GM21367 (cell line): ENCODE measurements at regions not wholly inside any gene's neighbourhood (a gene's known extent, or its start where the extent isn't known, plus 50 kb on each side); places are given as distances from the start of the nearest gene placed in this dataset.
A peak's percentile ranks its signal among the peaks of the same experiment; 100 is the strongest.

ENCODE experiments used
- ATAC-seq: cut with Tn5 transposase; IDR thresholded peaks from one replicate; pipeline ENCODE4 v1.9.1; 2021; ENCODE audit not compliant: unreplicated experiment

GRCh38 chr18:51897884-51898283 lies 442.1 kb upstream of the DCC start:
- no peak for ATAC-seq

DNA sequence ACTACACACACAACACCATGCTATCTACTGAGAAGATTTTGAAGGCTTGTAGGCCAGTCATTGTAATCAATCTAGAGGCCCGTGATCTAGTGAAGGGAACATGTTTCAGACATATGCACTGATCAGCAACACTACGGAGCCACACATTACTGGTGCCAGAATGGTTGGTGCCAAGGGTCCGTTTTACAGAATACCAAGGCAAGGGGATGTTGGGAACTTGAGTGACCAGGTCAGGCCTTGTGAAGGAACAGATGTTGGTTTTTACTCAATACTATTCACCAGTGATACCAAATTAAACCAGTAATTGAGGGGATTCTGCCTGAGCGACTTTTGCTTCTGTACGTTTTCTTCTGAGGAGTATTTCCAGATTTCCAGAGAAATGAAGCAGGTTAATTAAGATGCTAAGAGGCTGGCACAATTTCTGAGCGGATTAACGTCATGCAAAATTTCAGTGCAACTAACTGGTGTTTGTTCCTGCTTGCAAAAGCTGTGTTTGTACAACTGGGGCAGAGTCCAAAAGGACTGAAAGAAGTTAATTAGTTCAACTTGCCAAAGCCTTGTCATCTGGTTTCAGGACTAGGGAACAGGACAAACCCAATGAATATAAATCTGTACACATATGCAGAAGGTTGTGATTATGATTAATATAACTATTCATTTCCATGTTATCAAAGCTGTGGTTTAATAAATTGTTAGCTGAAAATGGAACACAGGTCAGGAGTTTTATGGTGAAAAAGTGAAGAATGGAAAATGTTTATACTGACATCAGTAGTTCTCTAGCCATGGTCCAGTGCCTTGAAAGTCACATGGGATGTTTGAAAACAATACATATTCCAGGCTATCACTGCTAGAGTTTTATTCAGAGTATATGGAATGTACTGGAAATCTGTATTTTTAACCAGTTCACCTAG lies 432.1 kb upstream of the DCC start:
- no peak for ATAC-seq

- no peak for ATAC-seq
Measured at GRCh38 chr18:51908598-51908944, 431.4 kb upstream of the DCC start.

DNA sequence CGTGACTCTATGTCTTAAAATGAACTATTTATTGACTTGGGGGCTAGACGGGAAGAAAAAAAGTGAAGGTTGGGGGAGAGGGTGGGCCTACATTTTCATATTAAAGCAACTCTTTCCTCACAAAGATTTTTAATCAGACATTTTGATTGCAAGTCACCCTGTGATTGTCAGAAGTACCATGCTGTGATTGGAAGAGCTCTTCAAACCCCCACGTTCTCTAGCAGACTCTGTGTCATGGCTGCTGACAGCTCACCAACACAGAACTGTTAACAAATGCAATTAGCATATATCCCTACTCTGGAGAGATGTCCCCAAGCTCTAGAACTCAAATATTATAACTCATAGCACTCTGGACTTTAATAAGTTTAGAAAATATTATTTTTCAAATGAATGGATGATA lies 428.4 kb upstream of the DCC start:
- no peak for ATAC-seq

GRCh38 chr18:51912381-51912780 lies 427.6 kb upstream of the DCC start:
- ATAC-seq: no peak

DNA sequence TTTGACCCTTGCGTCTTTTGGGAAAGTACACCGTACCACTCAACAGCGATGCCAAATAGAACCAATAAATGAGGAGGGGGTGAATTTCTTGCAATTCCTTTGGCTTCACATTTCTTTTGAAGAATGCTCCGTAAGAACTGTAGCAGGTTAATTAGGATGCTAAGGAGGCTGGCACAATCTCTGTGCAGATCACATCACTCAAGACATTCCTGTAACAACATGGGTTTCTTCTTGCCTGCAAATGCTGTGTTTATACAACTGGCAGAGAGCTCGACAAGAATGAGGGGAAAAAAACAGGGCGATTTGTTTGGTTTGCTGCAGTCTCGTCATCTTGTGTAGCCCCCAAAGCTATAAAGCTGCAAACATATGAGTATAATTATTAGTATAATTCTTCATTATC lies 424.8 kb upstream of the DCC start:
- no peak for ATAC-seq

DNA sequence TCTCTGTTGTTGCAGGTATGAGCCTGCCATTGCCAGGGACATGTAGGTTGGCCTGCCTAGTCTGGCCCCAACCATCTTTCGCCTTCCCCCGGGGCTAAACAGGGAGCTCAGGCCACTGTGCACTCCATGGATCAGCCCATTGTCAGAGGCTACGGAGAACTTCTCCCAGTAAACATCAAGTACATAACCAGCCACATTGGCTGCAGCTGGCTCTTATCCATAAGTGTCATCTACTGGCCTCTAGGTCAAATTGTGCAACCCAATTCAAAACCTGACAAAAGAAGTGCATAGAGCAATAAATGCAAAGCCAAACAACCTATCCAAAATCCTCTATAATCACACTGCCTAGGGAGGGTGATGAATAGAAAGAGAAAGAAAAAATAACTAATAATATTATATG lies 418.1 kb upstream of the DCC start:
- no peak for ATAC-seq

DNA sequence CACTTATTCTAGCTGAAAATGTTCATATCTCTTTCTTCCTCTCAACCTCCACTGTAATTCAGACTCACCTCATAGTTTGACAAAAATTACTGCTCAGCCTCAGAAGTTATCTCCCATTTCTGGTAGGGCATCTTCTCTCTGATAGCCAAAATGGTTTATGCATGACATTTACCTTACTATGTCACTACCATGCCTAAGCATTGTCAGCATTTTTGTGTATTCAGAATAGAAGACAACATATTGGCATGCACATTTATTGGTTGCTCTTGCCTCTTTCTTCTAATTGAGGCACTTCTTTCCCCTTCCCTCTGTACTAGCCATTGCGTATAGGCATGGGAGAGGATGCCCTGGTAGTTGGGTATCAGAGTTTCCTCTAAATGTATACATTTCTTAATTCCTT lies 406.1 kb upstream of the DCC start:
- no peak for ATAC-seq

DNA sequence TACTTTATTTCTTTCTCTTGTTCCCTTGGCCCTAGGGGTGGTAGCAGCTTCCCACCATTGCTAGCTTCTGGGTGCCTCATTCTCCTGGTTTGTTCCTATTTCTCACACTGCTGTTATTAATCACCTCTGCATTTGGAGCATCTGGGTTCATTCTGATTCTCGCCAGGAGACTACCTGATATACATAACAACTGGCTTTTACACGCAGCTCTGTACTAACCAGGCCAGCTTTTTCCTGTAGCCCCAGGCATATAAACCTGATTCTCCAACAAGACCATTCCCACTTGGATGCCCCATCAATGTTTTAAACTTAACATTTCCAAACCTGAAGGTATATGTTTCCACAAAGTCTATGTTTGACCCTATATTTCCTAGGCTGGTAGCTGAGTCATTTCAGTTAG lies 403.9 kb upstream of the DCC start:
- ATAC-seq: no peak

DNA sequence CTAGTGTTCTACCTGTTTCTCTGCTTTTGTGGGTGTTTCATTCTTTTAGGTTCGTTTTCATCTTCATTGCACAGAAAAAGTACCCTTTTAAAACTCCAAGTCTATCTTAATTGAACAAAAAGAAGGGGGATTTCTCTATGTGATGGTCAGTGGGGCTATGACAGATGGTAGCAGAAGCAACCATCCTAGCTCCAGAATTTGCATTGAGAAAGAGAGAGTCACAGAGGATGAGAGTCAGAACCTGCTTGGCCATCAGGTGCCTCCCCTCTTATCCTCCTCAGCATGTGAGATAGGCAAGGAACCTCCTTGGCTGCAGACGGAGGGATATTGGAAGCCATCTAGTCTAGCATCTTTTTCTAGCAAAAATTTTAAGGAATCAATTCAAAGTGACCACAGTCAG lies 398.0 kb upstream of the DCC start:
- no peak for ATAC-seq

GRCh38 chr18:51943281-51943680 lies 396.7 kb upstream of the DCC start:
- no peak for ATAC-seq

GRCh38 chr18:51946946-51947345 lies 393.1 kb upstream of the DCC start:
- ATAC-seq: no peak

GRCh38 chr18:51952844-51953243 lies 387.2 kb upstream of the DCC start:
- ATAC-seq: no peak

- peak; percentile 64 for ATAC-seq
Measured at GRCh38 chr18:51953521-51953920, 386.5 kb upstream of the DCC start.

- ATAC-seq: no peak
Measured at GRCh38 chr18:51955136-51955535, 384.9 kb upstream of the DCC start.

GRCh38 chr18:51957001-51957400 lies 383.0 kb upstream of the DCC start:
- ATAC-seq: no peak

- ATAC-seq: no peak
Measured at GRCh38 chr18:51980101-51980500, 359.9 kb upstream of the DCC start.

DNA sequence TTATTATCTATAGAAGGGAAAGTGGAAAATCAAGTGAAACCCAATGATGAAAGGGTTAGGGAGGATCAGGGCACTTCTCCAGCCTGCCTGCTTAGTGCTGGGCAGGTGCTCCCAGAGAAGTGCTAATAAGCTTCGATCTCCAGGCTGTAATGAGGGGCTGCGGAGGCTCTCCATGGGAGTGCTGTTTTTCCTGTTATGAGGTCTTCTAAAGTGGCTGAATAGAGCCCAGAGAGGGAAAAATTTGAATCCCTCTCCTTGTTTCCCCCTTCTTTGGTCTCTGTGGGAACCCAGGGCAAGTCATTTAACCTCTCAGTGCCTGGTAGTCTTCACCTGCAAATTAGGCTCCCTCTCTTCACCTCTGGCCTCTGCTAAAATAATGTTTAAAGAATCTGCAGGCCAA lies 351.7 kb upstream of the DCC start:
- no peak for ATAC-seq

- no peak for ATAC-seq
Measured at GRCh38 chr18:51997129-51997528, 342.9 kb upstream of the DCC start.

GRCh38 chr18:51998066-51998465 lies 341.9 kb upstream of the DCC start:
- no peak for ATAC-seq

DNA sequence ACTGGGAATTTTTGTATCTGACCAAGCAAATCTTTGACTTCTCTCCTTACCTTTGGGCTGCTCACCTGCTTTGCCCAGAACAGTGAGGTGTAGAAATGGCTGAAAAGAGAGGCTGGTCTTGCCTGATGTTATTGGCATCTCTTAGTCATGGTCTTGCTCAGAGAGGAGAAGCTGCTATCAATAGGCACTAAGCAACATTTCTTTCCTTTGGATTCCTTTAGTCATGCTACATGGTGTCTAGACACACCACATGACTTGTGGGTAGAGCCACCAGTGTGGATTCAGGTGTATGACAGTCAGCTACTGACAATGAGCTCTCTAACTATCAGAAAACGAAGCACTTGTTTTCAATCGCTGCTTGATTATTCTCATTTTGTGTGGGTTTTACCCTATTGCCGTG lies 341.3 kb upstream of the DCC start:
- ATAC-seq: no peak

DNA sequence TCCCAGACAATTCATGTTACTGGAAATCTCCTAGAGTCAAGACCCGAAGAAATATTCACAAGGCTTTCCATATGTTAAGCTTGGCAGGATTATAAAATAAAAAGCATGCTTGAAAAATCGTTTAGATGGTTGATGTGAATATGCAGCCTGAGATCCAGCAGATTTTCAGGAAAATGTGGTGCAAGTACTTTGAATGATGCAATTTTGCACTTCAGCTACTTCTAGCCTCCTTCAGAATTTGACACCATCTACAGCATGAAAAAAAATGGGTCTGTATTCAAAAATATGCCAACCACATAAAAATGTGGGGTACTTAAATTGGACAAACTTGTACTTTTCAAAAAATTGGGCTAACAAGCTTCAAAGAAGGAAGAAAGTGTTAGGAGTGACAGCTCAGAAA lies 340.6 kb upstream of the DCC start:
- no peak for ATAC-seq

DNA sequence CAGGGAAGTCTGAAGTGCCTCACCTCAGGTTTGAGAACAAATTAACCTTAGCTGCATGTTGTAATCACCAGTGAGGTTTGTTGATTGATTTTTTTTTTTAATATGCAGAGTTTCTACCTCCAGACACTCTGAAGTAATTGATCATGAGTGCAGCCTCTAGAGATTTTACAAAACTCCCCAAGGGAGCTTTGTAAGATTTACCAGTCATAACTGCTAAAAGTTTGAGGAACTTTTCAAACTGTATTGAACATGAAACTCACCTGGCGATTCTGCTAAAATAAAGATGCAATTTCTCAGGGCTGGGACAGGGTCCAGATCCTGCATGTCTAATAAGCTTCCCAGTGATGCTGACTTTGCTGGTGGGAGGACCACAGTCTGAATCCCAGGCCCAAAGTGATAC lies 339.6 kb upstream of the DCC start:
- ATAC-seq: no peak
